ENCODE measurements at regions not wholly inside any gene's neighbourhood (a gene's known extent, or its start where the extent isn't known, plus 50 kb on each side); places are given as distances from the start of the nearest gene placed in this dataset.

DNA sequence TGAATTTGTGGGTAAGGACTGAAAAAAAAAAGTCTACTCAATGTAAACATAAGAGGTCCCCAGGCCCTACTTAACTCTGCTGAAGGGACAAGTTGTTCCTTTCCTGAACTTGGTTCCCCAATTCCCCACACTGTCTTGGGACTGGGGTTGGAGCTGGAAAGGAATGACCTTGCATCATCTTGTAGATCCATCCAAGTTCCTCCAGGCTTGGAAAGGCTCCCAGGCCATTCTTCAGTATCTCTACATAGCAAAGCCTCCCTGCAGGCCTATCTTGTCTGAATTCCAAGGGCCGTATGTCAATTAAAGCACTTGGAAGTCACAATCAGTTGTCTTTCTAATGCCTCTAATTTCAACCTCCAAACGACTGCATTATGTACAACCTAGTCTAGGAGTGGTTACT, 361.2 kb downstream of the TMEM135 start:
- 0 to 86% (median 43%) methylated on average over 1 to 2 of the region's 2 CpGs; no CpG with 5 or more reads in 1 of the 10 experiments for WGBS, 10 experiments
- no peak overlapping the region for H3K4me3 ChIP-seq
- in situ Hi-C loops (cut with MboI; ENCODE audit: low pct_unique_long_range_greater_than_20kb in 2 of 9, low sequenced_read_pairs in 9 of 9, unreplicated experiment in 9 of 9), result no loop called here
- no peak for ATAC-seq (replicated peaks in 6 of 8)
- no peak overlapping the region for H3K27ac ChIP-seq
- H3K4me1 ChIP-seq (replicated peaks in 1 of 2), result no peaks in the 10 kb centered on the region

DNA sequence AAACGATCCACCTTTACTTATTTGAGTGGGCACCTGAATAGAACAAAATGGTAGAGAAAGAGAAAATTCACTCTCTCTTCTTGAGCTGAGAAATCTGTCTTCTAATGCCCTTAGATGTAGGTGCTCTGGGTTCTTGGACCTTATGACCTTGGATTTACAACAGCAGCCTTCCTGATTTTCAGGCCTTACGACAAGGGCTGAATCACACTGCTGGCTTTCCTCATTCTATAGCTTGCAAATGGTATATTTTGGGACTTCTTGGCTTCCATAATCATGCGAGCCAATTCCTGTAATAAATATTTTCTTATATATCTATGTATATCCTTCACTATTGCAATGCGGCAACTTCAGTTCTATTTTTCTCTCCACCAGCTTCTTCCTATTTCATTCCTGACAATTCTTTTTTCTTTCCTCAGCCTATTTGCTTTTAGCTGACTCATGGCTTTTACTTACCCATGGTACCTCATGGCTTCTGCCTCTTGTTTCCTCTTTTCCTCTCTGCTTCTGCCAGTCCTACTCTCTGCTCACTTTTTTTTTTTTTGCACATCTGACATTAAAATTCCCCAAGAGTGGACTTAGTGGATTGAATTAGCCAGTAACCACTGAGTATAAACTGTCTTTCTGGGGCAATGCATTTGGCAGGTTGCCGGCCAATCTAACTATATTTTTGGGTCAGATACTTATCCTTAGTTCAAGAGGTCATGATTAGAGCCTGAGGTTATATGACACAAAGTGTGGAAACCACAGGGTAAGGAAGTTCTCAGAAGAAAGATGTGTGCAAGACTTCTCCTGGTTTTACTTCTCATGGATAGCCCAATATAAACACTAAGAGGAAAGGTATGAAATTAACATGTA, 359.5 kb downstream of the TMEM135 start:
- Histone ChIP-seq H3K4me3 (no peak overlapping the region), H3K27ac (no peak overlapping the region), H3K4me1 (replicated peaks in 1 of 2) (no peaks in the 10 kb centered on the region)
- WGBS, 10 experiments, result 32 to 100% (median 94%) methylated on average over 2 to 5 of the region's 5 CpGs
- ATAC-seq (replicated peaks in 6 of 8), result no peak
- in situ Hi-C loops (cut with MboI; ENCODE audit: low pct_unique_long_range_greater_than_20kb in 2 of 9, low sequenced_read_pairs in 9 of 9, unreplicated experiment in 9 of 9), result no loop called here

DNA sequence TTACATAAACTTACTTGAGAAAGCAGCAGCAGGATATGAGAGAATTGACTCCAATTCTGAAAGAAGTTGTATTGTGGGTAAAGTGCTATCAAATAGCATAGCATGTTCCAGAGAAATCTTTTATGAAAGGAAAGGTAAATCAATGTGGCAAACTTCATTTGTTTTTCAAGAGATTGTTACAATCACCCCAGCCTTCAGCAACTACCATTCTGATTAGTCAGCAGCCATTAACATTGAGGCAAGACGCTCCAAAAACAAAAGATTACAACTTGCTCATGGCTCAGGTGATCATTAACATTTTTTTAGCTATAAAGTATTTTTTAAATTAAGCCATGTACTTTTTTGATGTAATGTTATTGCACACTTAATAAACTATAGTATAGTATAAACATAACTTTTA, 357.2 kb downstream of the TMEM135 start:
- no peak for ATAC-seq (replicated peaks in 6 of 8)
- no peak overlapping the region for H3K27ac ChIP-seq
- WGBS, 10 experiments, result 0 to 83% (median 67%) methylated on average over 1 of the region's 1 CpG; no CpG with 5 or more reads in 1 of the 10 experiments
- H3K4me1 ChIP-seq (replicated peaks in 1 of 2), result no peaks in the 10 kb centered on the region
- in situ Hi-C loops (cut with MboI; ENCODE audit: low pct_unique_long_range_greater_than_20kb in 2 of 9, low sequenced_read_pairs in 9 of 9, unreplicated experiment in 9 of 9), result no loop called here
- H3K4me3 ChIP-seq, result no peak overlapping the region

DNA sequence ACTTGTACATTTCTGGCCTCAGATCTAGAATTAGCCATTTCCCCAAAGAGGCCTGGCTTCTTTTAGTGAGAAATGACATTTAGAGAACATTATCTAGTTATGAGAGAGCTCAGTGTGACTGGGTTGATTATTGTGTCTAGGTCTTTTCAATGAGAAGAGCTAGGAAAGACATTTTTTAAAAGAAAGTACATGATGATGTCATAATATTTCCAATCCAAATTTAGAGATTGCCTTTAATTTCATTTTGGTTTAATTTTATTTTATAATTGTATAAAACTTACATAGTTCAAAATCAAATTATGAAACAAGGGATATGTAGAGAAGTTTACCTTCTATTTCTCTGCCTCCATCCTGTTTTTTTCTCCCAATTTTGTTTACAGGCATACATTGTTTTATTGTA, 354.9 kb downstream of the TMEM135 start:
- Histone ChIP-seq H3K4me3 (no peak overlapping the region), H3K4me1 (replicated peaks in 1 of 2) (no peaks in the 10 kb centered on the region), H3K27ac (no peak overlapping the region)
- in situ Hi-C loops (cut with MboI; ENCODE audit: low pct_unique_long_range_greater_than_20kb in 2 of 9, low sequenced_read_pairs in 9 of 9, unreplicated experiment in 9 of 9), result no loop called here
- no peak for ATAC-seq (replicated peaks in 6 of 8)

DNA sequence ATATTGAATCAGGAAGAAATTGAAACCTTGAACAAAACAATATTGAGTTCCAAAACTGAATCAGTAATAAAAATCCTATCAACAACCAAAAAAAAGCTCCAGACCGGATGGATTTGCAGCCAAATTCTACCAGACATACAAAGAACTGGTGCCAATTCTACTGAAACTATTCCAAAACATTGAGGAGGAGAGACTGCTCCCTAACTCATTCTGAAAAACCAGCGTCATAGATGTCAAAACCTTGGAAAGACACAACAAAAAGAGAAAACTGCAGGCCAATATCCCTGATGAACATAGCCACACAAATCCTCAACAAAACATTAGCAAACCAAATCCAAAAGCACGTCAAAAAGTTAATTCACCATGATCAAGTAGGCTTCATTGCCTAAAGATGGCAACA, 353.8 kb downstream of the TMEM135 start:
- 0 to 90% (median 60%) methylated on average over 1 to 3 of the region's 3 CpGs; no CpG with 5 or more reads in 1 of the 10 experiments for WGBS, 10 experiments
- no peak for ATAC-seq (replicated peaks in 6 of 8)
- no peaks in the 10 kb centered on the region for H3K4me1 ChIP-seq (replicated peaks in 1 of 2)
- H3K27ac ChIP-seq, result no peak overlapping the region
- H3K4me3 ChIP-seq, result no peak overlapping the region
- in situ Hi-C loops (cut with MboI; ENCODE audit: low pct_unique_long_range_greater_than_20kb in 2 of 9, low sequenced_read_pairs in 9 of 9, unreplicated experiment in 9 of 9), result no loop called here

DNA sequence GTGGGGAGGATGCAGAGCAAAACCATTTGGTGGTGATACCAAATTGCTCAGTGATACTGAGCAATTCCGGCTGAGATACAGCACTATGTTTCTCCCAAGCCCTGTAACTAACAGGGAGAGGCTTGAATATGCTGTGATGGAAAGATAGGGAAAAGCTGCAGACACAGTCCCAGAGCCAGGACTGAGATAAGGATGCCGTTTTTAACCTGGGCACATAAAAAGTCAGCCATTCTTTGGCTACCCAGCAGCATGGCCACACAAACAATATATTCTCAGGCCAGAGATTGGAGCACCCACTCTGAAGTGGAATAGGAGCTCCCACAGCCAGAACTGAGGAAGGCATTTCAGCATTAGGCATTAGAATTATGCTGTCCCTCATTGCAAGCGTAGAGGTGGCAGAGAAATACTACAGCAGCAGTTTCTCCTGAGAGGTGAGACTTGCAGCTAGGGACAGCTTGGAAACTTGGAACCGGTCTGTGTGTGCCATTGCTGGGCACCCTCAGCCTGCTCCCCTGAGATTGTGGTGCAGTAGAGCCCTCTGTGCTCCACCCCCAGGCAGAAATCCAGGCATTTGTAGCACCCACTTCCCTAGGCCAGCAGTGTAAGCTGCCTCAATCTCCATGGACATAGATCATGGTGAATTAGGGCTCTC, 346.5 kb downstream of the TMEM135 start:
- no peak for ATAC-seq (replicated peaks in 6 of 8)
- WGBS, 10 experiments, result 0 to 100% (median 86%) methylated on average over 1 to 3 of the region's 4 CpGs; no CpG with 5 or more reads in 3 of the 10 experiments
- H3K4me1 ChIP-seq (replicated peaks in 1 of 2), result no peaks in the 10 kb centered on the region

DNA sequence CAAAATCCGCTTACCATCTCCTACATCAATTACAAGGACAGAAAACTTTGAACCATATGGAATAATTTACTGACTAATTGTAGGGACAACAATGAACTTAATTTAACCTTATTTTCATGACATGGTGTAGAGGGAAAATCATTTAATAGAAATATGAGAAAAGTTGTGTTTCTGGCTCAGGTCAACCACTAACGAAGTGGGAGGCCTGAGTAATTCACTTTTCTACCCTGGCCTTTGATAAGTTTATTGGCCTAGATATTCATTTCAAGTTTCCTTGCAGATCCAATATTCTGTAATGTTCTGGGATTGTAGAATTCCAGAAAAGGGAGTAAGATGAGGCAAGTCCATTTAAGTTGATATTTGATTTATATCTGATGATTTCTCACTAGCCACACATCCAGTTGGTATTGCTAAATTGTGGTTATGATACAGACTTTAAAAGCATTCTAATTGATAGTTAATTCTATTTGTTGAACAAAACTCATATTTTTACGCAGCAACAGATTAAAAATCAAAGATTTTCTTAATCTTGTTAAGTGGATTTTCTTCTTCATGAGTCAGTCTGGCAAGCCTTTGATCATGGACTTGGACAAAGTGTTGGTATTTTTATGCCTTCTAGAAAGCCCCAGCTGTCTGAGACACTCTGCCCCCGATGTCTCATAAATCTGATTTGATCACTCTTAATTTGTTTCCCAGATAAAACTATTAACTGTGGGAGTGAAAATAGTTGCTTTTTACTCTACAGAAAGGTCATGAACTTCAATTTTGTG, 336.5 kb downstream of the TMEM135 start:
- Histone ChIP-seq H3K4me1 (replicated peaks in 1 of 2) (peaks cover 0 to 3% of the 10 kb centered on the region in 2 donors), H3K4me3 (no peak overlapping the region), H3K27ac (no peak overlapping the region)
- WGBS, 10 experiments, result 0 to 100% (median 80%) methylated on average over 1 to 4 of the region's 4 CpGs; no CpG with 5 or more reads in 1 of the 10 experiments
- ATAC-seq (replicated peaks in 6 of 8), result peak in 1 of 8 experiments; percentile 17
- in situ Hi-C loops (cut with MboI; ENCODE audit: low pct_unique_long_range_greater_than_20kb in 2 of 9, low sequenced_read_pairs in 9 of 9, unreplicated experiment in 9 of 9), result loop anchor here in 1 of 9 experiments (25.0 kb wide), 1 partner anchor 1163 kb away; no protein-coding TSS in a partner anchor

More for the DNA sequence above, 346.5 kb downstream of the TMEM135 start:
- in situ Hi-C loops (cut with MboI; ENCODE audit: low pct_unique_long_range_greater_than_20kb in 2 of 9, low sequenced_read_pairs in 9 of 9, unreplicated experiment in 9 of 9), result no loop called here
- no peak overlapping the region for H3K4me3 ChIP-seq
- no peak overlapping the region for H3K27ac ChIP-seq

All from motor neuron (in vitro differentiated cells).